ENCODE measurements at regions not wholly inside any gene's neighbourhood (a gene's known extent, or its start where the extent isn't known, plus 50 kb on each side); places are given as distances from the start of the nearest gene placed in this dataset.

GRCh38 chr4:11769434-11769833, 340.7 kb upstream of the HS3ST1 start:
- POLR2A ChIA-PET, result no interaction called here
- Histone ChIP-seq H3K27me3 (replicated peaks; ENCODE audit: control insufficient read depth, insufficient read depth, low read length) (no peaks in the 10 kb centered on the region), H3K4me1 (no peaks in the 10 kb centered on the region), H3K9me3 (no peaks in the 10 kb centered on the region), H3K4me3 (ENCODE audit: low read depth, low read length) (no peak overlapping the region), H3K36me3 (ENCODE audit: control insufficient read depth, insufficient read depth, low read length) (no peaks in the 10 kb centered on the region)
- no peak for TF ChIP-seq CTCF (IDR thresholded peaks at IDR 0.05; ENCODE audit: insufficient read depth in 1 of 2, low read depth in 1 of 2, low read length in 1 of 2, severe bottlenecking in 1 of 2, unreplicated experiment in 1 of 2)
- intact Hi-C loops (cut with micrococcal nuclease; ENCODE audit: unreplicated experiment), result no loop called here
- DNase-seq, result no peak
- Mint-ChIP-seq H3K27me3 (ENCODE audit: insufficient read depth, unreplicated experiment) (no peaks in the 10 kb centered on the region), H3K4me1 (ENCODE audit: low read depth, unreplicated experiment) (no peaks in the 10 kb centered on the region), H3K36me3 (ENCODE audit: insufficient read depth, unreplicated experiment) (no peaks in the 10 kb centered on the region), H3K27ac (ENCODE audit: unreplicated experiment) (no peak overlapping the region), H3K9me3 (ENCODE audit: unreplicated experiment) (no peaks in the 10 kb centered on the region), H3K4me3 (ENCODE audit: unreplicated experiment) (no peak overlapping the region)
- no TSS peak for BruUV-seq (replicated peaks)
- CTCF ChIA-PET, result interaction anchor here (0.9 kb wide), 1 partner anchor 863 kb away, joined by 3 read pairs; no protein-coding TSS in a partner anchor

- H3K36me3 ChIP-seq (ENCODE audit: control insufficient read depth, insufficient read depth, low read length), result no peaks in the 10 kb centered on the region
- no peaks in the 10 kb centered on the region for H3K27me3 ChIP-seq (replicated peaks; ENCODE audit: control insufficient read depth, insufficient read depth, low read length)
- no peaks in the 10 kb centered on the region for H3K36me3 Mint-ChIP-seq (ENCODE audit: insufficient read depth, unreplicated experiment)
- no peaks in the 10 kb centered on the region for H3K4me1 ChIP-seq
- POLR2A ChIA-PET, result no interaction called here
- BruUV-seq (replicated peaks), result no TSS peak
- no peaks in the 10 kb centered on the region for H3K9me3 Mint-ChIP-seq (ENCODE audit: unreplicated experiment)
- no peaks in the 10 kb centered on the region for H3K9me3 ChIP-seq
- H3K27me3 Mint-ChIP-seq (ENCODE audit: insufficient read depth, unreplicated experiment), result peaks cover 3% of the 10 kb centered on the region
- no peak for DNase-seq
- no peak overlapping the region for H3K27ac Mint-ChIP-seq (ENCODE audit: unreplicated experiment)
- no peak for TF ChIP-seq CTCF (IDR thresholded peaks at IDR 0.05; ENCODE audit: insufficient read depth in 1 of 2, low read depth in 1 of 2, low read length in 1 of 2, severe bottlenecking in 1 of 2, unreplicated experiment in 1 of 2)
- H3K4me1 Mint-ChIP-seq (ENCODE audit: low read depth, unreplicated experiment), result no peaks in the 10 kb centered on the region
- H3K4me3 Mint-ChIP-seq (ENCODE audit: unreplicated experiment), result no peak overlapping the region
- H3K4me3 ChIP-seq (ENCODE audit: low read depth, low read length), result no peak overlapping the region
- CTCF ChIA-PET, result no interaction called here
- intact Hi-C loops (cut with micrococcal nuclease; ENCODE audit: unreplicated experiment), result no loop called here
Observed at GRCh38 chr4:11768251-11768972, 339.7 kb upstream of the HS3ST1 start.

GRCh38 chr4:11765849-11766453, 337.3 kb upstream of the HS3ST1 start:
- no peaks in the 10 kb centered on the region for H3K36me3 ChIP-seq (ENCODE audit: control insufficient read depth, insufficient read depth, low read length)
- DNase-seq, result peak in 1 of 2 experiments; percentile 24
- no peaks in the 10 kb centered on the region for H3K27me3 ChIP-seq (replicated peaks; ENCODE audit: control insufficient read depth, insufficient read depth, low read length)
- no peaks in the 10 kb centered on the region for H3K4me1 ChIP-seq
- Mint-ChIP-seq H3K27ac (ENCODE audit: unreplicated experiment) (no peak overlapping the region), H3K36me3 (ENCODE audit: insufficient read depth, unreplicated experiment) (no peaks in the 10 kb centered on the region), H3K9me3 (ENCODE audit: unreplicated experiment) (no peaks in the 10 kb centered on the region), H3K27me3 (ENCODE audit: insufficient read depth, unreplicated experiment) (peaks cover 3% of the 10 kb centered on the region), H3K4me1 (ENCODE audit: low read depth, unreplicated experiment) (no peaks in the 10 kb centered on the region), H3K4me3 (ENCODE audit: unreplicated experiment) (no peak overlapping the region)
- TF ChIP-seq CTCF (IDR thresholded peaks at IDR 0.05; ENCODE audit: insufficient read depth in 1 of 2, low read depth in 1 of 2, low read length in 1 of 2, severe bottlenecking in 1 of 2, unreplicated experiment in 1 of 2), result peak; percentile 64 to 71
- no peak overlapping the region for H3K4me3 ChIP-seq (ENCODE audit: low read depth, low read length)
- intact Hi-C loops (cut with micrococcal nuclease; ENCODE audit: unreplicated experiment), result loop anchor here (1.0 kb wide), 2 partner anchors 188 to 867 kb away; no protein-coding TSS in a partner anchor
- CTCF ChIA-PET, result interaction anchor here (0.8 to 1.0 kb wide), 2 partner anchors 188 to 867 kb away, joined by 3 to 4 read pairs; no protein-coding TSS in a partner anchor
- POLR2A ChIA-PET, result no interaction called here
- BruUV-seq (replicated peaks), result no TSS peak
- H3K9me3 ChIP-seq, result no peaks in the 10 kb centered on the region

All from Caco-2 (cell line).